MG63 (cell line): ENCODE measurements at regions not wholly inside any gene's neighbourhood (a gene's known extent, or its start where the extent isn't known, plus 50 kb on each side); places are given as distances from the start of the nearest gene placed in this dataset.
"Not testable (repeated sequence)": the region's sequence is repeated elsewhere in the genome, so short reads cannot be mapped to it uniquely, and the experiment has no call there.

Experiments
- DNase-seq: peaks from one replicate; pipeline ENCODE4 v3.0.0-alpha.2; 2020
- H3K27me3 ChIP-seq: fragments of 250-450 bp; sonication (Bioruptor Pico); 2 replicates; pipeline ENCODE4 v1.5.1; 2020; ENCODE audit warnings: mild to moderate bottlenecking, moderate library complexity
- H3K36me3 ChIP-seq: fragments of 250-450 bp; sonication (Bioruptor Pico); 2 replicates; pipeline ENCODE4 v1.5.1; 2020; ENCODE audit warnings: mild to moderate bottlenecking, moderate library complexity
- H3K4me3 ChIP-seq: fragments of 250-450 bp; sonication (Bioruptor Pico); 2 replicates; pipeline ENCODE4 v1.5.1; 2020; ENCODE audit warnings: mild to moderate bottlenecking, moderate library complexity
- H3K9me3 ChIP-seq: fragments of 250-450 bp; sonication (Bioruptor Pico); 2 replicates; pipeline ENCODE4 v1.5.1; 2020; ENCODE audit warnings: mild to moderate bottlenecking, moderate library complexity

GRCh38 chr10:4170633-4171314 lies 385.8 kb upstream of the KLF6 start:
- no peaks in the 10 kb centered on the region for H3K36me3 ChIP-seq
- no peaks in the 10 kb centered on the region for H3K27me3 ChIP-seq
- no peaks in the 10 kb centered on the region; the same call in 1 of the 2 replicates for H3K9me3 ChIP-seq
- no peak for DNase-seq
- H3K4me3 ChIP-seq: no peak overlapping the region

- no peak overlapping the region for H3K4me3 ChIP-seq
- no peaks in the 10 kb centered on the region; the same call in 1 of the 2 replicates for H3K9me3 ChIP-seq
- no peaks in the 10 kb centered on the region for H3K27me3 ChIP-seq
- no peak for DNase-seq
- no peaks in the 10 kb centered on the region for H3K36me3 ChIP-seq
Measured at GRCh38 chr10:4170181-4170580, 385.2 kb upstream of the KLF6 start.

GRCh38 chr10:4169448-4169847 lies 384.4 kb upstream of the KLF6 start:
- no peaks in the 10 kb centered on the region for H3K36me3 ChIP-seq
- H3K27me3 ChIP-seq: no peaks in the 10 kb centered on the region
- no peaks in the 10 kb centered on the region; the same call in 1 of the 2 replicates for H3K9me3 ChIP-seq
- no peak overlapping the region for H3K4me3 ChIP-seq
- no peak for DNase-seq

GRCh38 chr10:4167216-4167615 lies 382.2 kb upstream of the KLF6 start:
- no peaks in the 10 kb centered on the region for H3K27me3 ChIP-seq
- no peaks in the 10 kb centered on the region for H3K36me3 ChIP-seq
- DNase-seq: no peak
- H3K4me3 ChIP-seq: no peak overlapping the region
- no peaks in the 10 kb centered on the region; the same call in 1 of the 2 replicates for H3K9me3 ChIP-seq

- Histone ChIP-seq H3K9me3 (no peaks in the 10 kb centered on the region), H3K27me3 (no peaks in the 10 kb centered on the region), H3K36me3 (no peaks in the 10 kb centered on the region), H3K4me3 (no peak overlapping the region)
- no peak for DNase-seq
Measured at GRCh38 chr10:4162571-4163286, 377.7 kb upstream of the KLF6 start.

- no peaks in the 10 kb centered on the region for H3K36me3 ChIP-seq
- no peaks in the 10 kb centered on the region for H3K9me3 ChIP-seq
- H3K27me3 ChIP-seq: no peaks in the 10 kb centered on the region
- DNase-seq: no peak
- H3K4me3 ChIP-seq: no peak overlapping the region
Measured at GRCh38 chr10:4159173-4159572, 374.2 kb upstream of the KLF6 start.

- Histone ChIP-seq H3K27me3 (no peaks in the 10 kb centered on the region), H3K9me3 (no peaks in the 10 kb centered on the region)
Measured at GRCh38 chr10:4154191-4154715, 369.2 kb upstream of the KLF6 start.

GRCh38 chr10:4151466-4151865 lies 366.5 kb upstream of the KLF6 start:
- H3K9me3 ChIP-seq: no peaks in the 10 kb centered on the region
- no peak for DNase-seq
- H3K36me3 ChIP-seq: no peaks in the 10 kb centered on the region
- H3K27me3 ChIP-seq: no peaks in the 10 kb centered on the region
- no peak overlapping the region for H3K4me3 ChIP-seq

More at GRCh38 chr10:4154191-4154715, 369.2 kb upstream of the KLF6 start:
- H3K4me3 ChIP-seq: no peak overlapping the region
- no peaks in the 10 kb centered on the region for H3K36me3 ChIP-seq
- no peak for DNase-seq

GRCh38 chr10:4150676-4151075 lies 365.7 kb upstream of the KLF6 start:
- DNase-seq: no peak
- H3K4me3 ChIP-seq: no peak overlapping the region
- H3K9me3 ChIP-seq: no peaks in the 10 kb centered on the region
- no peaks in the 10 kb centered on the region for H3K36me3 ChIP-seq
- no peaks in the 10 kb centered on the region for H3K27me3 ChIP-seq

- H3K36me3 ChIP-seq, DNase-seq, H3K27me3 ChIP-seq, H3K9me3 ChIP-seq, H3K4me3 ChIP-seq: not testable (repeated sequence)
Measured at GRCh38 chr10:4149460-4149859, 364.5 kb upstream of the KLF6 start.

- H3K27me3 ChIP-seq: no peaks in the 10 kb centered on the region
- no peaks in the 10 kb centered on the region for H3K9me3 ChIP-seq
- no peaks in the 10 kb centered on the region for H3K36me3 ChIP-seq
- no peak for DNase-seq
- H3K4me3 ChIP-seq: no peak overlapping the region
Measured at GRCh38 chr10:4147245-4147644, 362.2 kb upstream of the KLF6 start.

- DNase-seq: no peak
- Histone ChIP-seq H3K9me3 (peaks cover 5% of the 10 kb centered on the region; the same call in 1 of the 2 replicates), H3K27me3 (no peaks in the 10 kb centered on the region), H3K4me3 (no peak overlapping the region), H3K36me3 (no peaks in the 10 kb centered on the region)
Measured at GRCh38 chr10:4144817-4145216, 359.8 kb upstream of the KLF6 start.

GRCh38 chr10:4141471-4141870 lies 356.5 kb upstream of the KLF6 start:
- no peaks in the 10 kb centered on the region for H3K27me3 ChIP-seq
- no peak overlapping the region for H3K4me3 ChIP-seq
- peaks cover 11% of the 10 kb centered on the region; the same call in 1 of the 2 replicates for H3K9me3 ChIP-seq
- no peak for DNase-seq
- no peaks in the 10 kb centered on the region for H3K36me3 ChIP-seq

- Histone ChIP-seq H3K27me3 (no peaks in the 10 kb centered on the region), H3K36me3 (no peaks in the 10 kb centered on the region), H3K4me3 (no peak overlapping the region), H3K9me3 (peaks cover 11% of the 10 kb centered on the region; the same call in 1 of the 2 replicates)
- DNase-seq: no peak
Measured at GRCh38 chr10:4138146-4138721, 353.2 kb upstream of the KLF6 start.

- no peak overlapping the region for H3K4me3 ChIP-seq
- H3K36me3 ChIP-seq: no peaks in the 10 kb centered on the region
- H3K27me3 ChIP-seq: no peaks in the 10 kb centered on the region
- peaks cover 11% of the 10 kb centered on the region; the same call in 1 of the 2 replicates for H3K9me3 ChIP-seq
- DNase-seq: no peak
Measured at GRCh38 chr10:4137299-4137698, 352.3 kb upstream of the KLF6 start.

- no peak overlapping the region for H3K4me3 ChIP-seq
- no peaks in the 10 kb centered on the region for H3K36me3 ChIP-seq
- no peaks in the 10 kb centered on the region for H3K27me3 ChIP-seq
- H3K9me3 ChIP-seq: peaks cover 11% of the 10 kb centered on the region; the same call in 1 of the 2 replicates
- no peak for DNase-seq
Measured at GRCh38 chr10:4136121-4136520, 351.1 kb upstream of the KLF6 start.

- no peak for DNase-seq
- Histone ChIP-seq H3K36me3 (no peaks in the 10 kb centered on the region), H3K4me3 (no peak overlapping the region), H3K27me3 (no peaks in the 10 kb centered on the region), H3K9me3 (0 out of 2 replicates have a peak, but pooled peaks cover 2% of the 10 kb centered on the region)
Measured at GRCh38 chr10:4132216-4132556, 347.2 kb upstream of the KLF6 start.
